SU-DHL-6 (cell line): ENCODE measurements at regions not wholly inside any gene's neighbourhood (a gene's known extent, or its start where the extent isn't known, plus 50 kb on each side); places are given as distances from the start of the nearest gene placed in this dataset.

ENCODE experiments used
- H2AFZ ChIP-seq: fragments of 200-600 bp; sonication (generic); 2 replicates; pipeline ENCODE4 v1.6.1; 2014; ENCODE audit warnings: low read depth, mild to moderate bottlenecking, moderate library complexity, mixed read lengths, antibody characterized with exemption, low read length; ENCODE audit not compliant: severe bottlenecking
- H3F3A ChIP-seq: fragments of 200-600 bp; shearing (Covaris generic); 2 replicates; pipeline ENCODE4 v1.6.0; 2016; ENCODE audit warnings: antibody characterized with exemption, mild to moderate bottlenecking; ENCODE audit not compliant: insufficient read depth
- H3K27ac ChIP-seq: fragments of 200-600 bp; sonication (generic); 2 replicates; pipeline ENCODE4 v1.5.1; 2016; ENCODE audit warnings: low read depth, mild to moderate bottlenecking, low read length, moderate library complexity, mixed read lengths
- H3K27me3 ChIP-seq: fragments of 200-600 bp; sonication (generic), shearing (Covaris generic); 2 replicates; pipeline ENCODE4 v1.6.0; 2014; ENCODE audit warnings: mild to moderate bottlenecking, low read length
- H3K36me3 ChIP-seq: fragments of 200-600 bp; sonication (generic); 2 replicates; pipeline ENCODE4 v1.6.1; 2014; ENCODE audit warnings: mild to moderate bottlenecking, low read length, mixed read lengths
- H3K4me2 ChIP-seq: fragments of 300-600, 200-600 bp; shearing (Covaris generic), sonication (generic); 2 replicates; pipeline ENCODE4 v1.6.0; 2014; ENCODE audit warnings: low read length, low read depth, mild to moderate bottlenecking; ENCODE audit not compliant: poor library complexity, severe bottlenecking
- H3K4me3 ChIP-seq: fragments of 200-600 bp; sonication (generic); 2 replicates; pipeline ENCODE4 v1.5.1; 2014; ENCODE audit warnings: antibody characterized with exemption, low read length, mild to moderate bottlenecking, mixed read lengths; ENCODE audit not compliant: insufficient read depth, poor library complexity, severe bottlenecking
- H3K79me2 ChIP-seq: fragments of 200-600 bp; sonication (generic); 2 replicates; pipeline ENCODE4 v1.6.1; 2014; ENCODE audit warnings: mild to moderate bottlenecking, low read length, moderate library complexity; ENCODE audit not compliant: insufficient read depth
- H3K9ac ChIP-seq: fragments of 200-600 bp; sonication (generic); 2 replicates; pipeline ENCODE4 v1.7.0; 2014; ENCODE audit warnings: mild to moderate bottlenecking, low read length
- H3K9me2 ChIP-seq: fragments of 200-600 bp; sonication (generic); replicated peaks from 2 replicates; pipeline ENCODE4 v1.6.1; 2014; ENCODE audit warnings: low read length; ENCODE audit not compliant: insufficient read depth
- H3K9me3 ChIP-seq: fragments of 200-600 bp; sonication (generic); 2 replicates; pipeline ENCODE4 v1.6.1; 2014; ENCODE audit warnings: low read length, mixed read lengths; ENCODE audit not compliant: insufficient read depth
- H4K20me1 ChIP-seq: fragments of 200-600 bp; sonication (generic); 2 replicates; pipeline ENCODE4 v1.6.1; 2014; ENCODE audit warnings: low read depth, mild to moderate bottlenecking, antibody characterized with exemption, low read length, moderate library complexity, mixed read lengths
- EZH2phosphoT487 ChIP-seq: fragments of 200-600 bp; sonication (generic), shearing (Covaris generic); conservative IDR thresholded peaks from 2 replicates; pipeline ENCODE4 v1.6.1; 2018; ENCODE audit warnings: mild to moderate bottlenecking, antibody characterized with exemption, low read length, moderate library complexity, mixed read lengths
- TF ChIP-seq, protein P1 (sequence below): fragments of 200-600 bp; sonication (generic); IDR thresholded peaks from one replicate; pipeline ENCODE4 v1.5.1; 2017; ENCODE audit warnings: antibody characterized with exemption, mild to moderate bottlenecking, low read length, moderate library complexity; ENCODE audit not compliant: insufficient read depth, poor library complexity, severe bottlenecking

DNA sequence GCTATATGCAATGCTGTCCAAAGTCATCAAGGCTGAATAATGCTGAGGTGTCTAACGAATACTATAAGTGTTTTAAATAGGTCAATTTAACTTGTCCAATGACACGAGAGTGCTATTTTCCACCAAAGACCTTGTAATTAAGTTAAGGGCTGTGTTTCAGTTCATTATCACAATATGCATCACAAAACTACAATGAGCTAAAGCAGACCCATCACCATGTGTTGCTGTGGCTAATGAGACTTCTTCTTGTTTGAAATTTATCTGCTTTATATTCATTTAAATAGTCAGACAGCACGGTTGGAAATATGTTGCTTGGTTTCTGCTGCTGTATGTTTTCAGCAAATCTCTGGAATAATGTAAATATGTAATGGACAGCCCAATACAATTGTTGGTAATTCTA lies 292.5 kb upstream of the VSTM2A start:
- Histone ChIP-seq H3K9ac (no peak overlapping the region), H3K27ac (no peak overlapping the region), H2AFZ (no peak overlapping the region), H3K9me2 (no peaks in the 10 kb centered on the region; the same call in 1 of the 2 replicates), H4K20me1 (no peaks in the 10 kb centered on the region), H3K4me3 (no peak overlapping the region), H3K27me3 (no peaks in the 10 kb centered on the region), H3K36me3 (no peaks in the 10 kb centered on the region), H3K9me3 (no peaks in the 10 kb centered on the region), H3K79me2 (no peaks in the 10 kb centered on the region), H3K4me2 (no peak overlapping the region), H3F3A (no peaks in the 10 kb centered on the region)
- TF ChIP-seq, protein P1, sequence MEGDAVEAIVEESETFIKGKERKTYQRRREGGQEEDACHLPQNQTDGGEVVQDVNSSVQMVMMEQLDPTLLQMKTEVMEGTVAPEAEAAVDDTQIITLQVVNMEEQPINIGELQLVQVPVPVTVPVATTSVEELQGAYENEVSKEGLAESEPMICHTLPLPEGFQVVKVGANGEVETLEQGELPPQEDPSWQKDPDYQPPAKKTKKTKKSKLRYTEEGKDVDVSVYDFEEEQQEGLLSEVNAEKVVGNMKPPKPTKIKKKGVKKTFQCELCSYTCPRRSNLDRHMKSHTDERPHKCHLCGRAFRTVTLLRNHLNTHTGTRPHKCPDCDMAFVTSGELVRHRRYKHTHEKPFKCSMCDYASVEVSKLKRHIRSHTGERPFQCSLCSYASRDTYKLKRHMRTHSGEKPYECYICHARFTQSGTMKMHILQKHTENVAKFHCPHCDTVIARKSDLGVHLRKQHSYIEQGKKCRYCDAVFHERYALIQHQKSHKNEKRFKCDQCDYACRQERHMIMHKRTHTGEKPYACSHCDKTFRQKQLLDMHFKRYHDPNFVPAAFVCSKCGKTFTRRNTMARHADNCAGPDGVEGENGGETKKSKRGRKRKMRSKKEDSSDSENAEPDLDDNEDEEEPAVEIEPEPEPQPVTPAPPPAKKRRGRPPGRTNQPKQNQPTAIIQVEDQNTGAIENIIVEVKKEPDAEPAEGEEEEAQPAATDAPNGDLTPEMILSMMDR, result no peak
- TF ChIP-seq EZH2phosphoT487, result no peak

DNA sequence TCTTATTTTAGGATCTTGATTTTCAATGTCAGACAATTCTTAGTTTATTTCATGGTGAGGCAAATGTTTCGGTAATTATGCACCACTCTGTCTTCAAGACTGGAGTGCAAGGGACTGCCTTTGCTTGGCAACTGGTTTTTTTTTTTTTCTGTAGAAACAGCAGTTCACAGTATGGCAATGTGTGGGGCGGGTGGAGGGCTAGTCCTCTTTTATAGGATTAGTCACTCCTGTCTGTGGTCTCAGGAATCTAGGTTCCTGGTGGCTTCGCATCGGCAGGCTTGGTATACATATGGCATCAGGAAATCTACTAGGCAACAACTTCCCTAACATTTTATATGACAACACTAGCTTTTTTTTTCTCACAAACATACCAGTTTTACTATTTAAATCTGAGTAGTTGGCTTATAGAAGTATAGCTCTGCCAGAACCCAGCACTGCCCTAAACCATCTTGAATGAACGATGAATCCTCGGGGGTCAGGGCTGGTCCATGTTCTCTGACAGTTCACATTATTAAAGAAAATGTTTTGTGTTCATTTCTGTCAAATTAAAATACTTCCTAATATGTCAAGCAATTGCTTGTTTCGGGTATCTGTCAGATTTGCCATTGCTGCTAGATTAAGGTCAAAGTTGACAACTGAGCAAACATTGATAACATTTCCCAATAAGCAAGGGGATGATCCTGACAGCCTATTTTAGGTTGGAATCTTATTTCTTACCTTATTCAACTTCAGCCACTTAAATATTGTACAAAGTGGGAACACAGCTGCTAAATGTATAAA lies 289.7 kb upstream of the VSTM2A start:
- H3K4me3 ChIP-seq, result no peak overlapping the region
- H3K9ac ChIP-seq, result no peak overlapping the region
- H3K27ac ChIP-seq, result no peak overlapping the region
- no peaks in the 10 kb centered on the region for H3K27me3 ChIP-seq
- no peaks in the 10 kb centered on the region for H3F3A ChIP-seq
- no peaks in the 10 kb centered on the region; the same call in 1 of the 2 replicates for H3K9me2 ChIP-seq
- no peaks in the 10 kb centered on the region for H3K36me3 ChIP-seq
- H3K79me2 ChIP-seq, result no peaks in the 10 kb centered on the region
- no peak overlapping the region for H2AFZ ChIP-seq
- TF ChIP-seq, protein P1, result no peak
- no peak for TF ChIP-seq EZH2phosphoT487
- no peak overlapping the region for H3K4me2 ChIP-seq
- no peaks in the 10 kb centered on the region for H3K9me3 ChIP-seq
- H4K20me1 ChIP-seq, result no peaks in the 10 kb centered on the region

DNA sequence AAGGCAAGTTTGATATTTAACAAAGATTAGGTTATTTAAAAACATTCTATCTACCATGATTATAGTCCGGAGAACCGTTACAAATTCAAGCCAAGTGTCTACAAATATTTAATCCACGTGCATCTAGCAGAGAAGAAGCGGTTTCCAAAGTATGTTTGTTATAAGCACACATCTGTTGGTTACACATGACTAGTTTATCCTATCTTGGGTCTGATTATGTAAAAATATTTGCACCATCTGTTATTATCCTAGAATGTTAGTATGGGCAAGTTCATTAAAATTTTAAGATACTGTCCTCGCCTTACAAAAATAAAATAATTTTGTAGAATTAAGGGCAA lies 289.2 kb upstream of the VSTM2A start:
- Histone ChIP-seq H3K79me2 (no peaks in the 10 kb centered on the region), H3K27ac (no peak overlapping the region), H3K9me2 (no peaks in the 10 kb centered on the region; the same call in 1 of the 2 replicates), H3K4me2 (no peak overlapping the region), H3K9ac (no peak overlapping the region), H3K36me3 (no peaks in the 10 kb centered on the region), H4K20me1 (no peaks in the 10 kb centered on the region), H3K4me3 (no peak overlapping the region), H2AFZ (no peak overlapping the region), H3F3A (no peaks in the 10 kb centered on the region), H3K9me3 (0 out of 2 replicates have a peak, but pooled peaks cover 2% of the 10 kb centered on the region), H3K27me3 (no peaks in the 10 kb centered on the region)
- TF ChIP-seq, protein P1, result no peak
- TF ChIP-seq EZH2phosphoT487, result no peak
